Neural progenitor cell (in vitro differentiated cells): ENCODE measurements at regions not wholly inside any gene's neighbourhood (a gene's known extent, or its start where the extent isn't known, plus 50 kb on each side); places are given as distances from the start of the nearest gene placed in this dataset.

ENCODE experiments used
- DNase-seq: peaks from one replicate; pipeline ENCODE4 v3.0.0-alpha.2; 2016; ENCODE audit warnings: low spot score
- H2AFZ ChIP-seq: fragments of 200-600 bp; sonication (generic); replicated peaks from 2 replicates; pipeline ENCODE4 v1.6.1; 2016; ENCODE audit warnings: antibody characterized with exemption
- H3F3A ChIP-seq: fragments of 200-600 bp; sonication (generic); 2 replicates; pipeline ENCODE4 v1.6.1; 2016; ENCODE audit warnings: antibody characterized with exemption, low read depth
- H3K27ac ChIP-seq: fragments of 200-600 bp; sonication (generic); 2 replicates; pipeline ENCODE4 v1.5.1; 2016; ENCODE audit warnings: mild to moderate bottlenecking
- H3K27me3 ChIP-seq: fragments of 200-600 bp; sonication (generic); 2 replicates; pipeline ENCODE4 v1.6.1; 2016; ENCODE audit warnings: mild to moderate bottlenecking, moderate library complexity
- H3K36me3 ChIP-seq: fragments of 200-600 bp; sonication (generic); 2 replicates; pipeline ENCODE4 v1.5.1; 2016
- H3K4me1 ChIP-seq: fragments of 200-600 bp; sonication (generic); 2 replicates; pipeline ENCODE4 v1.6.1; 2016; ENCODE audit warnings: mixed run types
- H3K4me2 ChIP-seq: fragments of 200-600 bp; sonication (generic); 2 replicates; pipeline ENCODE4 v1.6.1; 2016
- H3K4me3 ChIP-seq: fragments of 200-600 bp; sonication (generic); 2 replicates; pipeline ENCODE4 v1.5.1; 2016
- H3K79me2 ChIP-seq: fragments of 200-600 bp; sonication (generic); 2 replicates; pipeline ENCODE4 v1.6.1; 2016; ENCODE audit warnings: low read depth
- H3K9ac ChIP-seq: fragments of 200-600 bp; sonication (generic); 2 replicates; pipeline ENCODE4 v1.6.1; 2016
- H3K9me3 ChIP-seq: fragments of 200-600 bp; sonication (generic); 2 replicates; pipeline ENCODE4 v1.5.1; 2016; ENCODE audit warnings: low read depth
- H4K20me1 ChIP-seq: fragments of 200-600 bp; sonication (generic); 2 replicates; pipeline ENCODE4 v1.6.1; 2016; ENCODE audit warnings: low read depth
- H3K27ac Mint-ChIP-seq: 3 replicates; pipeline ENCODE4 v1.8.0; 2021; ENCODE audit warnings: mixed read lengths
- H3K27me3 Mint-ChIP-seq: 2 replicates; pipeline ENCODE4 v1.8.0; 2022; ENCODE audit warnings: low read depth, mild to moderate bottlenecking, inconsistent platforms, moderate library complexity, mixed read lengths; ENCODE audit not compliant: insufficient read depth
- H3K36me3 Mint-ChIP-seq: 3 replicates; pipeline ENCODE4 v1.8.0; 2021; ENCODE audit warnings: mixed read lengths
- H3K4me1 Mint-ChIP-seq: 3 replicates; pipeline ENCODE4 v1.8.0; 2021; ENCODE audit warnings: mixed read lengths
- H3K4me3 Mint-ChIP-seq: 3 replicates; pipeline ENCODE4 v1.8.0; 2021; ENCODE audit warnings: mild to moderate bottlenecking, moderate library complexity, mixed read lengths
- H3K9me3 Mint-ChIP-seq: 3 replicates; pipeline ENCODE4 v1.8.0; 2020; ENCODE audit warnings: mixed read lengths
- EZH2 ChIP-seq: fragments of 200-600 bp; sonication (generic); IDR thresholded peaks from 2 replicates; pipeline ENCODE4 v1.6.1; 2017; ENCODE audit warnings: antibody characterized with exemption, mild to moderate bottlenecking, moderate library complexity
- EZH2phosphoT487 ChIP-seq: fragments of 200-600 bp; sonication (generic); IDR thresholded peaks from 2 replicates; pipeline ENCODE4 v1.6.1; 2017; ENCODE audit warnings: antibody characterized with exemption
- TF ChIP-seq, protein P1 (sequence below): fragments of 200-600 bp; sonication (generic); IDR thresholded peaks from 2 replicates; pipeline ENCODE4 v1.5.1; 2017; ENCODE audit warnings: antibody characterized with exemption, mild to moderate bottlenecking

DNA sequence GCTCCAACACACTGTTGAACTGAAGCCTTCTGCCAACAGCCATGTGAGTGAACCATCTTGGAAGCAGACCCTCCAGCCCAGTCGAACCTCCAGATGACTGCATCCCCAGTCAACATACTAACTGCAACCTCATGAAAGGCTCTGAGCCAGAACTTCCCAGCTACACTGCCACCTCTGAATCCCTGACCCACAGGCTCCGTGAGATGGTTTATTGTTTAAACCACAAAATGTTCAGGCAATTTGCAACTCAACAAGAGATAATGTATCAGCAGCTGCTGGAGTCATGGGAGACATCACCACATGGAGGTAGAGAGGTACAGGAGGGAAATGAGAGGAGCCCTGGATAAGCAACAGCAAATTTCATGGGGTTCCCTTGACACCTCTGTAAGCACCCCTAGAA, 266.4 kb upstream of the NBEA start:
- Histone ChIP-seq H3K27ac (no peak overlapping the region), H3K4me2 (no peak overlapping the region), H2AFZ (no peak overlapping the region), H3K27me3 (no peaks in the 10 kb centered on the region), H4K20me1 (no peaks in the 10 kb centered on the region), H3K4me3 (no peak overlapping the region), H3K4me1 (no peaks in the 10 kb centered on the region), H3F3A (no peaks in the 10 kb centered on the region), H3K9ac (no peak overlapping the region), H3K79me2 (no peaks in the 10 kb centered on the region), H3K36me3 (no peaks in the 10 kb centered on the region), H3K9me3 (no peaks in the 10 kb centered on the region)
- H3K4me1 Mint-ChIP-seq = no peaks in the 10 kb centered on the region
- no peaks in the 10 kb centered on the region for H3K36me3 Mint-ChIP-seq
- TF ChIP-seq, protein P1, sequence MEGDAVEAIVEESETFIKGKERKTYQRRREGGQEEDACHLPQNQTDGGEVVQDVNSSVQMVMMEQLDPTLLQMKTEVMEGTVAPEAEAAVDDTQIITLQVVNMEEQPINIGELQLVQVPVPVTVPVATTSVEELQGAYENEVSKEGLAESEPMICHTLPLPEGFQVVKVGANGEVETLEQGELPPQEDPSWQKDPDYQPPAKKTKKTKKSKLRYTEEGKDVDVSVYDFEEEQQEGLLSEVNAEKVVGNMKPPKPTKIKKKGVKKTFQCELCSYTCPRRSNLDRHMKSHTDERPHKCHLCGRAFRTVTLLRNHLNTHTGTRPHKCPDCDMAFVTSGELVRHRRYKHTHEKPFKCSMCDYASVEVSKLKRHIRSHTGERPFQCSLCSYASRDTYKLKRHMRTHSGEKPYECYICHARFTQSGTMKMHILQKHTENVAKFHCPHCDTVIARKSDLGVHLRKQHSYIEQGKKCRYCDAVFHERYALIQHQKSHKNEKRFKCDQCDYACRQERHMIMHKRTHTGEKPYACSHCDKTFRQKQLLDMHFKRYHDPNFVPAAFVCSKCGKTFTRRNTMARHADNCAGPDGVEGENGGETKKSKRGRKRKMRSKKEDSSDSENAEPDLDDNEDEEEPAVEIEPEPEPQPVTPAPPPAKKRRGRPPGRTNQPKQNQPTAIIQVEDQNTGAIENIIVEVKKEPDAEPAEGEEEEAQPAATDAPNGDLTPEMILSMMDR = no peak
- TF ChIP-seq EZH2phosphoT487 (no peak), EZH2 (no peak)
- no peaks in the 10 kb centered on the region for H3K9me3 Mint-ChIP-seq
- no peak overlapping the region for H3K27ac Mint-ChIP-seq
- H3K4me3 Mint-ChIP-seq = no peak overlapping the region
- peaks cover 2% of the 10 kb centered on the region for H3K27me3 Mint-ChIP-seq
- no peak for DNase-seq

DNA sequence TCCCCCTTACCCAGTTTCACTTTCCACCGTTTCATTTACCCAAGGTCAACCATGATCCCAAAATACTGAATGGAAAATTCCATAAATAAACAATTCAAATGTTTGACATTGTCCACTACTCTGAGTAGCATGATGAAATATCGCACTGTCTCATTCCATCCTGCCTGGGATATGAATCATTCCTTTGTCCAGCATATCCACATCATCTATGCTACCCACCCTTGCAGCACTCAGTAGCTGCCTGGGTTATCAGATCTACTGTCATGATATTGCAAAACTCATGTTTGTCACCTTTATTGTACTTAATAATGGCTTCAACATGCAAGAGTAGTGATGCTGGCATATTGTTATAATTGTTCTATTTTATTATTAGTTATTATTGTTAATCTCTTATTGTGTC, 263.9 kb upstream of the NBEA start:
- H3K9ac ChIP-seq = no peak overlapping the region
- no peak for DNase-seq
- H2AFZ ChIP-seq = no peak overlapping the region
- H3K9me3 ChIP-seq = no peaks in the 10 kb centered on the region
- H3K27me3 ChIP-seq = no peaks in the 10 kb centered on the region
- H3F3A ChIP-seq = no peaks in the 10 kb centered on the region
- no peak overlapping the region for H3K4me3 ChIP-seq
- Mint-ChIP-seq H3K27ac (no peak overlapping the region), H3K4me1 (no peaks in the 10 kb centered on the region), H3K27me3 (peaks cover 2% of the 10 kb centered on the region), H3K9me3 (no peaks in the 10 kb centered on the region), H3K36me3 (no peaks in the 10 kb centered on the region), H3K4me3 (no peak overlapping the region)
- H3K79me2 ChIP-seq = no peaks in the 10 kb centered on the region
- H3K4me1 ChIP-seq = no peaks in the 10 kb centered on the region
- H3K36me3 ChIP-seq = no peaks in the 10 kb centered on the region
- no peak overlapping the region for H3K4me2 ChIP-seq
- no peaks in the 10 kb centered on the region for H4K20me1 ChIP-seq
- H3K27ac ChIP-seq = no peak overlapping the region
- TF ChIP-seq EZH2phosphoT487 = no peak
- TF ChIP-seq, protein P1 = no peak
- no peak for TF ChIP-seq EZH2

DNA sequence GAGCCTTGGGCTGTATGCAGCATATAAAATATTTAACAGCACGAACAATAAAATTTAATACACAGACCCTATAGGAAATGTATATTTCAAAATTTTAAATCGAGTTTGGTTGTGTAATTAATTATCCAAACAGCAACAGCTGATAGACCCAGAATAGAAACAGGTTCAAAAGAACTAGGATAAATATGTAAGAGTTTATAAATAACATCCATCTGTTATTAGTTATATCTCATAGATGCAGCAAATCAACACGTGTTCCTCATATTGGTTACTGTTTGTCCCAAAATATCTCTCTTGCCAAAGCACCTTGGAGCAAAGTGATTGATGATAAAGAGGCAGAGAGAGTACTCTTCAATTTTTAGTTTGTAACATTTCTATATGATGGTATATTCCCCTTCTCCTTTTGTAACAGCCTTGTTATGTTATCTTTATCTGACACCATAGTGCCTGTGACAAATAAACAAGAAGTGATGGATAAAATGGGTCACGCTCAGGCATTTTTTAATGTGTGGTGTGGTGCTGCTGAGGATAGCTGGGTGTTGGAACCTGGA, 260.6 kb upstream of the NBEA start:
- Histone ChIP-seq H3K9ac (no peak overlapping the region), H2AFZ (no peak overlapping the region), H3K79me2 (no peaks in the 10 kb centered on the region), H3K27ac (no peak overlapping the region), H3F3A (no peaks in the 10 kb centered on the region), H3K36me3 (no peaks in the 10 kb centered on the region), H3K27me3 (no peaks in the 10 kb centered on the region), H3K4me1 (no peaks in the 10 kb centered on the region), H3K9me3 (no peaks in the 10 kb centered on the region), H3K4me3 (no peak overlapping the region), H3K4me2 (no peak overlapping the region), H4K20me1 (no peaks in the 10 kb centered on the region)
- Mint-ChIP-seq H3K4me3 (no peak overlapping the region), H3K27ac (no peak overlapping the region), H3K9me3 (no peaks in the 10 kb centered on the region), H3K27me3 (peaks cover 5% of the 10 kb centered on the region), H3K36me3 (no peaks in the 10 kb centered on the region), H3K4me1 (no peaks in the 10 kb centered on the region)
- TF ChIP-seq EZH2phosphoT487 (no peak), EZH2 (no peak)
- TF ChIP-seq, protein P1 = no peak
- no peak for DNase-seq
